Fibroblast of villous mesenchyme (primary cell): ENCODE measurements at regions not wholly inside any gene's neighbourhood (a gene's known extent, or its start where the extent isn't known, plus 50 kb on each side); places are given as distances from the start of the nearest gene placed in this dataset.
A peak's percentile ranks its signal among the peaks of the same experiment; 100 is the strongest.

ENCODE experiments used
- DNase-seq: peaks from one replicate; pipeline ENCODE4 v3.0.0-alpha.2; 2010; ENCODE audit warnings: low read depth
- H3K4me3 ChIP-seq: 2 replicates; pipeline ENCODE4 v1.5.1; 2011; ENCODE audit warnings: low read depth, mild to moderate bottlenecking, low read length
- TF ChIP-seq, protein P1 (sequence below): IDR thresholded peaks from 2 replicates; pipeline ENCODE4 v1.5.1; 2012; ENCODE audit warnings: low read depth, mild to moderate bottlenecking, low read length; ENCODE audit not compliant: insufficient read depth

DNA sequence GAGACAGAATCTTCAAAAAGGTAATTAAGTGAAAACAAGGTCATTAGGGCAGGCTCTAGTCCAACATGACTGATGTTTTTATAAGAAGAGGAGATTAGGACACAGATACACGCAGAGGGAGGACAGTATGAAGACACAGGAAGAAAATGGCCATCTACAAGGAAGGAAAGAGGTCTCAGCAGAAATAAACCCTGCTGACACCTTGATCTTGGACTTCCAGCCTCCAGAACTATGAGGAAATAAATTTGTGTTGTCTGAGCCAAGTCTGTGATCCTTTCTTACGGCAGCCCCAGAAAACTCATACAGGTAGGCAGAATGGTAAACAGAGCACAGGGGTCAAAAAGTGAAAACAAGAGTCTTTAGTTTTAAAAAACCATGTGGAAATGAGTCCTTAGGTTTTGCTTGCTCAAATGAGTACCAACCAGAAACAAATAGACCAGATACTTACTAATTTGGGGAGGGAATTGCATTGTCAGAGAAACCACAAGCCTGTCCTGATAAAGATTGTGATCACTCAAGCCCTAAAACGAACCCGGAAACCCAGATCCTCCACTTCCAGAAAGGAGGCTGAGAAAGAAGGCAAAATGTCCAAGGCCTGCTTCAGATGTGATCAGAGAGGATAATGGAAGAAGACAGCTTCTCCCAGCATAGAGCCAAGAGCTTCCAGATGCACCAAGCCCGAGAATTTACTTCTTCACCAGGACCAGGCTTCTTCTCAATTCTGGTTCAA lies 93.9 kb downstream of the DUSP6 start:
- no peak for DNase-seq
- TF ChIP-seq, protein P1, sequence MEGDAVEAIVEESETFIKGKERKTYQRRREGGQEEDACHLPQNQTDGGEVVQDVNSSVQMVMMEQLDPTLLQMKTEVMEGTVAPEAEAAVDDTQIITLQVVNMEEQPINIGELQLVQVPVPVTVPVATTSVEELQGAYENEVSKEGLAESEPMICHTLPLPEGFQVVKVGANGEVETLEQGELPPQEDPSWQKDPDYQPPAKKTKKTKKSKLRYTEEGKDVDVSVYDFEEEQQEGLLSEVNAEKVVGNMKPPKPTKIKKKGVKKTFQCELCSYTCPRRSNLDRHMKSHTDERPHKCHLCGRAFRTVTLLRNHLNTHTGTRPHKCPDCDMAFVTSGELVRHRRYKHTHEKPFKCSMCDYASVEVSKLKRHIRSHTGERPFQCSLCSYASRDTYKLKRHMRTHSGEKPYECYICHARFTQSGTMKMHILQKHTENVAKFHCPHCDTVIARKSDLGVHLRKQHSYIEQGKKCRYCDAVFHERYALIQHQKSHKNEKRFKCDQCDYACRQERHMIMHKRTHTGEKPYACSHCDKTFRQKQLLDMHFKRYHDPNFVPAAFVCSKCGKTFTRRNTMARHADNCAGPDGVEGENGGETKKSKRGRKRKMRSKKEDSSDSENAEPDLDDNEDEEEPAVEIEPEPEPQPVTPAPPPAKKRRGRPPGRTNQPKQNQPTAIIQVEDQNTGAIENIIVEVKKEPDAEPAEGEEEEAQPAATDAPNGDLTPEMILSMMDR: no peak
- no peak overlapping the region for H3K4me3 ChIP-seq

GRCh38 chr12:89257340-89257739 lies 95.0 kb downstream of the DUSP6 start:
- no peak overlapping the region for H3K4me3 ChIP-seq
- TF ChIP-seq, protein P1: no peak
- DNase-seq: no peak

GRCh38 chr12:89256060-89256459 lies 96.2 kb downstream of the DUSP6 start:
- H3K4me3 ChIP-seq: no peak overlapping the region
- TF ChIP-seq, protein P1: no peak
- DNase-seq: no peak

DNA sequence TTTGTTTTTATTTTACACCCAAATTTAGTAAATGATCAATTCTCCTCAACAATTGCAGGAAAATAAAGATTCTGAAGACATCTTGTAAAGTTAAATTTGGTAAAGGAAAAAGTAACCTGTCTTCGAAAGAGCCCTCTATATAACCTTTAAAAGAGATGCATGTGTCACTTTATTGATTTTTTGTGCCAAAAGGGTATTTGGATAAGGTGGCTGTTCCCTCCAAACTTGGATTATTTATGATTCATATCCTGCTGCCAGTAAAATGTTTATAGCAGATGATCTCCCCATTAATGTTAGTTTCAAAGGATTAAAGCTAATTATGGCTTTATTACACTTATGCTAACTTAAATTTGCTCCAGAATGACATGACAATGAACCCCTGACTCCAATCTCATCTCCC lies 98.8 kb downstream of the DUSP6 start:
- no peak for DNase-seq
- TF ChIP-seq, protein P1: no peak
- H3K4me3 ChIP-seq: no peak overlapping the region

DNA sequence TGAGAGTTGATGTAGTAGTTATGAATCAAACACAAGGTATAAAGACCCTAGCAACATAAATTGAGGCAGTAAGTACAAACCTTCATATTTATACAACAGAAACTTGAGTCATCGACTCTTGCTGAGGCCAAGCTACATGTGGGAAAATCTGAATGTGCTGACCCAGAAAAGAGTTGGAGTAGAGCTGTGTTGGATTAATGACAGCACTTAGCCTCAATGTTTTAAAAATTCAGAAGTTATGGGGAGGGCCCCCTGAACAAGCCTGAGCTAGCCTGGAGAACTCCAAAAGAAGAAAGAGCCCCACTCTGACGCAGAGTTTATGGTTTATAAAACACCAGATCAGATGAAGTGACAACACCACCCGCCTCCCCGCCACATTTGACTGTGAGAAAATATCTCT lies 100.0 kb downstream of the DUSP6 start:
- DNase-seq: peak; percentile 38
- TF ChIP-seq, protein P1: no peak
- no peak overlapping the region for H3K4me3 ChIP-seq

DNA sequence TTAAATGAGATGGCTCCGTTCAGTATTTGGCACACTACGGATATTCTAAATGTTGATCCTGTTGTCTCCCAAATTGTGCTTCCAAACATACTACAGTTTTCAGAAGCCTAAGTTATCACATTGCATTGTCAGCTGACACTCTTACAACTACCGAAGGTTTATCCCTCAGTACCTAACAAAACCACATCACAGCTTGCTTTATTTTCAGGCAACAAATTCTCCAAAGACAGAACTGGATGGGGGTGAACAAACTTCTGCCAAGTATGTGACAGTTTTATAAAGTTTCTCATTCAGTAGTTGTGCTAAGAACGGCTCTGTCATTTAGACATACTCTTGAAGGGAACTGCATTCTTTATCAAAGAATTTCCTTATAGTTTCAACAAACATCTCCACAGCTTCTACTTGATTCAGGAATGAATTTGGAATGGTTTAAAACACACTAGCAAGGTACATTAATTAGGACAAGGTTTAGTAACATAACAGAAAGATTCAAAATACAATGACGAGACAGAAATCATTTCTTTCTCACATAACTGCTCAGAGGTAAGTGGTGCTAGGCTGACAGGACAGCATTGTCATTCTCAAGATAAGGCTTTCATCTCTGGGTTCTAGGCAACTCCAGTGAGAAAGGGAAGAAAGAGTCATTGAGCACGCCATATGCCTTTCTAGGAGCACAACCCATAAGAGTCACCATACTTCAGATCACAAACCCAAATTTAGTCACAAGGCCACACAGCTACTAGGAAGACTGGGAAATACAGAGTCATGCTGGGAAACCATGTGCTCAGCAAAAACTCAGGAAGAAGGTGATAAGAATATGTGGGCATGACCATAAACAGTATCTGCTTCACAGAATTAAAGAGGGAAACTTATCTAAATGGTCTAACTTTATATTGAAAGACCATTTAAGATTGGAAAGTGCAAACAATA lies 100.7 kb downstream of the DUSP6 start:
- DNase-seq: no peak
- TF ChIP-seq, protein P1: no peak
- no peak overlapping the region for H3K4me3 ChIP-seq
